NB4 (cell line): ENCODE measurements at regions not wholly inside any gene's neighbourhood (a gene's known extent, or its start where the extent isn't known, plus 50 kb on each side); places are given as distances from the start of the nearest gene placed in this dataset.

Experiments used
- DNase-seq: peaks from one replicate; pipeline ENCODE4 v3.0.0; 2010; ENCODE audit warnings: low read depth
- H3K4me3 ChIP-seq: one replicate; pipeline ENCODE4 v1.5.1; 2011; ENCODE audit warnings: mild to moderate bottlenecking, low read depth, low read length, moderate library complexity
- CTCF ChIP-seq: IDR thresholded peaks from one replicate; pipeline ENCODE4 v1.5.1; 2012; ENCODE audit warnings: low read depth, low read length
- MYC ChIP-seq: IDR thresholded peaks from 2 replicates; pipeline ENCODE4 v1.6.1; 2011; ENCODE audit warnings: low read depth, low read length
- POLR2A ChIP-seq: IDR thresholded peaks from 2 replicates; pipeline ENCODE4 v1.6.1; 2011; ENCODE audit warnings: mild to moderate bottlenecking; ENCODE audit not compliant: insufficient read length; ENCODE audit errors: extremely low read depth
- TF ChIP-seq, protein P1 (sequence below): IDR thresholded peaks from 2 replicates; pipeline ENCODE4 v1.6.1; 2011; ENCODE audit warnings: low read depth, low read length

GRCh38 chr6:74113901-74114300, 417.9 kb downstream of the CD109 start:
- H3K4me3 ChIP-seq, result no peak overlapping the region
- TF ChIP-seq CTCF (no peak), POLR2A (no peak), MYC (no peak)
- TF ChIP-seq, protein P1, sequence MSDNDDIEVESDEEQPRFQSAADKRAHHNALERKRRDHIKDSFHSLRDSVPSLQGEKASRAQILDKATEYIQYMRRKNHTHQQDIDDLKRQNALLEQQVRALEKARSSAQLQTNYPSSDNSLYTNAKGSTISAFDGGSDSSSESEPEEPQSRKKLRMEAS, result no peak
- DNase-seq, result no peak

DNA sequence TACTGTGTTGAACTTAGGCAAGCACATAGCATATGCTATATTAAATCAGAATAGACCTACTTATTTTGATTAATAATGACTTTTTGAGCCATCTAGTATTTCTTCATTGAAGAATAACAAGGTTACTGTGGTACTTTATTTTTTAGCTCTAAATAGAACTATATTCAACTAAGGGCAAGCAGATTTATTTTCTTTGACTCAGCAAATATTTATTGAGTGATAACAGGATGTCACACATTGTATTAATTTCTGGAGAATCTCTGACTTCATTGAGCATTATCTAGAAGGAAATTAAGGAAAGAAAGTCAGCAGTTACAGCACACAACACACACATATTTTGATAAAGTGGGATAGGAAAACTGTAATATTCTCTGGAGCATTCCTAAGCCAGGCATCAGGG, 407.4 kb downstream of the CD109 start:
- TF ChIP-seq POLR2A, result no peak
- no peak for TF ChIP-seq CTCF
- TF ChIP-seq, protein P1, result no peak
- no peak for TF ChIP-seq MYC
- no peak for DNase-seq
- H3K4me3 ChIP-seq, result no peak overlapping the region

GRCh38 chr6:74100719-74101287, 404.8 kb downstream of the CD109 start:
- no peak overlapping the region for H3K4me3 ChIP-seq
- no peak for DNase-seq
- TF ChIP-seq, protein P1, result no peak
- TF ChIP-seq CTCF (no peak), POLR2A (no peak), MYC (no peak)

DNA sequence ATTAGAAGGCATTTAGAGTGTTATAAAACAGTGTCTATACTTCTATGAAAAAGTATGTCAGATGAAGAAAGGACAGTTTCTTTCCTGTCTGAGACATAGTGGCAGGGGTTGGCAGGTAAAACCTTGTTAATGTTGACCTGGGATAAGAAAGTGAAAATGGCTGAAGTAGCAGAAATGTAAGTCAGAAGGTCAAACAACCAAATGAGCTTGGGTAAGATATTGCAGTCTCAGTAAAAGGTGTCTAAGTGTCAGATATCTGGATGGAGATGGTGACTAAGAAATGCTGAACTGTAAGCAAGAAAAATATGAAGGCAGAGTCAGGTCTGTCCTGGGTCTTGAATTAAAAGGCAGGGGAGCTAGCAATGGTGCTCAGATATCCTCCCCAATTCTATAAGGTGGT, 400.3 kb downstream of the CD109 start:
- DNase-seq, result no peak
- TF ChIP-seq CTCF (no peak), MYC (no peak), POLR2A (no peak)
- TF ChIP-seq, protein P1, result no peak

DNA sequence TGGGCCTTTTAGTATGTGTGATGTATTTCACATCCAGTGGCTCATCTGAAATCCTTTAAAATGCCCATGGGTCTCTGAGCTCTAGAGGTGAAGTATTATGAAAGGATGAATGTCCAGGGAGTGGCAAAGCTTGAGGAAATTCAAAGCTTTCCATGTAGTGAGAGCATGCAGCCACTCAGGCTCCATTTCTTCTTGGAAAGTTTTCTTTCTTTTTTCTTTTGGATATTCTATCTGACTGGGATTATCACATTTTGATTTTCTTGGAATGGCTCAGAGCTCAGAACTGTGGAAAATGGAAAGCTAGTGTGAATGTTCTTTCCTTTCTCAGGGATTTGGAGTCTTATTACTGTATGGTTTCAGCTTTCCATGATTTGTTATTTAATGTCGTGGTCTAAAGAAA, 397.4 kb downstream of the CD109 start:
- DNase-seq, result no peak
- H3K4me3 ChIP-seq, result no peak overlapping the region
- TF ChIP-seq MYC, result no peak
- TF ChIP-seq, protein P1, result no peak
- TF ChIP-seq POLR2A, result no peak
- TF ChIP-seq CTCF, result no peak

More for the DNA sequence above, 400.3 kb downstream of the CD109 start:
- no peak overlapping the region for H3K4me3 ChIP-seq
